ENCODE measurements at regions not wholly inside any gene's neighbourhood (a gene's known extent, or its start where the extent isn't known, plus 50 kb on each side); places are given as distances from the start of the nearest gene placed in this dataset.

GRCh38 chr5:9715891-9716335, 85.8 kb upstream of the TAS2R1 start:
- no peak for TF ChIP-seq CTCF (conservative IDR thresholded peaks at IDR 0.05; ENCODE audit: low read depth, low read length)
- H3K4me3 ChIP-seq (ENCODE audit: low read depth, low read length) = no peak overlapping the region
- DNase-seq (ENCODE audit: low read depth) = peak; percentile 43

GRCh38 chr5:9713959-9714586, 83.9 kb upstream of the TAS2R1 start:
- DNase-seq (ENCODE audit: low read depth) = no peak
- TF ChIP-seq CTCF (conservative IDR thresholded peaks at IDR 0.05; ENCODE audit: low read depth, low read length) = no peak
- H3K4me3 ChIP-seq (ENCODE audit: low read depth, low read length) = no peak overlapping the region

- no peak for DNase-seq (ENCODE audit: low read depth)
- TF ChIP-seq CTCF (conservative IDR thresholded peaks at IDR 0.05; ENCODE audit: low read depth, low read length) = no peak
- H3K4me3 ChIP-seq (ENCODE audit: low read depth, low read length) = no peak overlapping the region
These were observed 83.2 kb upstream of the TAS2R1 start for GRCh38 chr5:9713356-9713755.

- no peak for DNase-seq (ENCODE audit: low read depth)
- H3K4me3 ChIP-seq (ENCODE audit: low read depth, low read length) = no peak overlapping the region
- no peak for TF ChIP-seq CTCF (conservative IDR thresholded peaks at IDR 0.05; ENCODE audit: low read depth, low read length)
These were observed 82.8 kb upstream of the TAS2R1 start for GRCh38 chr5:9712911-9713310.

GRCh38 chr5:9712506-9712905, 82.4 kb upstream of the TAS2R1 start:
- peak; percentile 67 for DNase-seq (ENCODE audit: low read depth)
- H3K4me3 ChIP-seq (ENCODE audit: low read depth, low read length) = no peak overlapping the region
- TF ChIP-seq CTCF (conservative IDR thresholded peaks at IDR 0.05; ENCODE audit: low read depth, low read length) = no peak

- H3K4me3 ChIP-seq (ENCODE audit: low read depth, low read length) = no peak overlapping the region
- DNase-seq (ENCODE audit: low read depth) = no peak
- TF ChIP-seq CTCF (conservative IDR thresholded peaks at IDR 0.05; ENCODE audit: low read depth, low read length) = no peak
These were observed 79.9 kb upstream of the TAS2R1 start for GRCh38 chr5:9710069-9710468.

- no peak for DNase-seq (ENCODE audit: low read depth)
- no peak overlapping the region for H3K4me3 ChIP-seq (ENCODE audit: low read depth, low read length)
- TF ChIP-seq CTCF (conservative IDR thresholded peaks at IDR 0.05; ENCODE audit: low read depth, low read length) = no peak
These were observed 77.7 kb upstream of the TAS2R1 start for GRCh38 chr5:9707732-9708462.

Measured in choroid plexus epithelial cell (primary cell).